Endodermal cell (in vitro differentiated cells): ENCODE measurements at regions not wholly inside any gene's neighbourhood (a gene's known extent, or its start where the extent isn't known, plus 50 kb on each side); places are given as distances from the start of the nearest gene placed in this dataset.

ENCODE experiments used
- DNase-seq: peaks from one replicate; pipeline ENCODE4 v3.0.0-alpha.2; 2017
- H3K27ac ChIP-seq: 2 replicates; pipeline ENCODE4 v1.5.1; 2013; ENCODE audit warnings: mild to moderate bottlenecking, low read depth, low read length, moderate library complexity
- H3K27me3 ChIP-seq: 2 replicates; pipeline ENCODE4 v1.6.1; 2013; ENCODE audit warnings: mild to moderate bottlenecking, low read length, moderate library complexity; ENCODE audit not compliant: insufficient read depth, control insufficient read depth, poor library complexity, severe bottlenecking
- H3K36me3 ChIP-seq: 2 replicates; pipeline ENCODE4 v1.7.0; 2013; ENCODE audit warnings: mild to moderate bottlenecking, low read length, moderate library complexity; ENCODE audit not compliant: control insufficient read depth, insufficient read depth
- H3K4me1 ChIP-seq: one replicate; pipeline ENCODE4 v1.7.0; 2013; ENCODE audit warnings: low read length; ENCODE audit not compliant: control insufficient read depth, insufficient read depth
- H3K4me3 ChIP-seq: 2 replicates; pipeline ENCODE4 v1.5.1; 2013; ENCODE audit warnings: mild to moderate bottlenecking, low read length, moderate library complexity
- H3K9ac ChIP-seq: 2 replicates; pipeline ENCODE4 v1.6.1; 2013; ENCODE audit warnings: mild to moderate bottlenecking, low read length, moderate library complexity; ENCODE audit not compliant: poor library complexity, severe bottlenecking; ENCODE audit errors: extremely low read depth
- H3K9me3 ChIP-seq: 2 replicates; pipeline ENCODE4 v1.6.1; 2013; ENCODE audit warnings: mild to moderate bottlenecking, low read length, moderate library complexity; ENCODE audit not compliant: control insufficient read depth
- H3K27ac Mint-ChIP-seq: 2 replicates; pipeline ENCODE4 v1.8.0; 2020; ENCODE audit warnings: mixed read lengths
- H3K27me3 Mint-ChIP-seq: 2 replicates; pipeline ENCODE4 v1.8.0; 2021; ENCODE audit warnings: mild to moderate bottlenecking, mixed read lengths; ENCODE audit not compliant: insufficient read depth
- H3K36me3 Mint-ChIP-seq: 2 replicates; pipeline ENCODE4 v1.8.0; 2020; ENCODE audit warnings: low read depth, mixed read lengths
- H3K4me1 Mint-ChIP-seq: 2 replicates; pipeline ENCODE4 v1.8.0; 2020; ENCODE audit warnings: mixed read lengths
- H3K4me3 Mint-ChIP-seq: 2 replicates; pipeline ENCODE4 v1.8.0; 2020; ENCODE audit warnings: mild to moderate bottlenecking, moderate library complexity, mixed read lengths
- H3K9me3 Mint-ChIP-seq: 2 replicates; pipeline ENCODE4 v1.8.0; 2020; ENCODE audit warnings: mild to moderate bottlenecking, mixed read lengths
- CTCF ChIP-seq: fragments of 200-600 bp; sonication (generic); conservative IDR thresholded peaks from 2 replicates; pipeline ENCODE4 v1.5.0; 2021; ENCODE audit warnings: antibody characterized with exemption, mild to moderate bottlenecking
- WGBS, 2 experiments: methylation state at CpG; one replicate each; pipeline versions ENCODE4 v1.1.5 to v1.1.7; 2013; ENCODE audit warnings: missing lambda C conversion rate in 2 of 2, mixed read lengths in 1 of 2; ENCODE audit not compliant: insufficient coverage in 1 of 2, insufficient read length in 1 of 2; 5-methylcytosine and 5-hydroxymethylcytosine counted together

GRCh38 chr14:103216857-103217256 is 93.6 kb downstream of the TNFAIP2 start:
- no peak overlapping the region for H3K4me3 Mint-ChIP-seq
- peaks cover 32% of the 10 kb centered on the region for H3K27me3 ChIP-seq
- H3K9ac ChIP-seq: no peak overlapping the region
- H3K36me3 Mint-ChIP-seq: no peaks in the 10 kb centered on the region
- no peaks in the 10 kb centered on the region for H3K9me3 ChIP-seq
- no peak overlapping the region for H3K4me3 ChIP-seq
- WGBS, 2 experiments: 79 to 83% methylated on average over 4 to 5 of the region's 5 CpGs
- H3K36me3 ChIP-seq: no peaks in the 10 kb centered on the region
- no peaks in the 10 kb centered on the region for H3K9me3 Mint-ChIP-seq
- H3K4me1 Mint-ChIP-seq: peaks cover 2% of the 10 kb centered on the region
- no peak overlapping the region for H3K27ac Mint-ChIP-seq
- H3K27ac ChIP-seq: no peak overlapping the region
- TF ChIP-seq CTCF: no peak
- no peak for DNase-seq
- H3K4me1 ChIP-seq: no peaks in the 10 kb centered on the region
- peaks cover 38% of the 10 kb centered on the region for H3K27me3 Mint-ChIP-seq

GRCh38 chr14:103217538-103217937 is 94.3 kb downstream of the TNFAIP2 start:
- H3K27me3 ChIP-seq: peaks cover 33% of the 10 kb centered on the region
- H3K36me3 Mint-ChIP-seq: no peaks in the 10 kb centered on the region
- H3K27ac ChIP-seq: no peak overlapping the region
- DNase-seq: no peak
- H3K9ac ChIP-seq: no peak overlapping the region
- H3K9me3 ChIP-seq: no peaks in the 10 kb centered on the region
- H3K4me1 Mint-ChIP-seq: peaks cover 2% of the 10 kb centered on the region
- H3K27ac Mint-ChIP-seq: no peak overlapping the region
- no peaks in the 10 kb centered on the region for H3K36me3 ChIP-seq
- H3K9me3 Mint-ChIP-seq: no peaks in the 10 kb centered on the region
- H3K4me3 Mint-ChIP-seq: no peak overlapping the region
- WGBS, 2 experiments: 88% methylated on average over 1 of the region's 1 CpG; no CpG with 5 or more reads in 1 of the 2 experiments
- no peak for TF ChIP-seq CTCF
- no peak overlapping the region for H3K4me3 ChIP-seq
- H3K4me1 ChIP-seq: no peaks in the 10 kb centered on the region
- peaks cover 42% of the 10 kb centered on the region for H3K27me3 Mint-ChIP-seq

GRCh38 chr14:103220134-103220981 is 97.1 kb downstream of the TNFAIP2 start:
- Histone ChIP-seq H3K4me3 (no peak overlapping the region), H3K36me3 (no peaks in the 10 kb centered on the region), H3K27ac (no peak overlapping the region), H3K9me3 (no peaks in the 10 kb centered on the region), H3K9ac (no peak overlapping the region), H3K27me3 (peaks cover 33% of the 10 kb centered on the region), H3K4me1 (no peaks in the 10 kb centered on the region)
- peak; percentile 70 for DNase-seq
- no peaks in the 10 kb centered on the region for H3K36me3 Mint-ChIP-seq
- no peak overlapping the region for H3K27ac Mint-ChIP-seq
- TF ChIP-seq CTCF: peak; percentile 17
- peaks cover 5% of the 10 kb centered on the region for H3K4me1 Mint-ChIP-seq
- H3K4me3 Mint-ChIP-seq: peak overlapping the region; percentile 52
- WGBS, 2 experiments: 29 to 46% methylated on average over 25 to 91 of the region's 92 CpGs
- no peaks in the 10 kb centered on the region for H3K9me3 Mint-ChIP-seq
- peaks cover 50% of the 10 kb centered on the region for H3K27me3 Mint-ChIP-seq
